Psoas muscle (tissue), 7 donors: ENCODE measurements at regions not wholly inside any gene's neighbourhood (a gene's known extent, or its start where the extent isn't known, plus 50 kb on each side); places are given as distances from the start of the nearest gene placed in this dataset.

ENCODE experiments used
- ATAC-seq, 4 donors: fragments of 200-7000 bp; cut with Tn5 transposase; one replicate each; pipeline ENCODE4 v1.9.1; 2020; ENCODE audit warnings: moderate library complexity in 3 of 4, mild to moderate bottlenecking in 2 of 4
- DNase-seq, 2 donors: peaks; one replicate each; pipeline ENCODE4 v3.0.0-alpha.2; 2020
- H3K27ac ChIP-seq: fragments of 200-600 bp; one replicate; pipeline ENCODE4 v1.8.0; 2022
- H3K27me3 ChIP-seq, 3 donors: fragments of 200-600 bp in 1 of 3; one replicate each; pipeline versions ENCODE4 v1.6.1 to v1.8.0; 2013 to 2022; ENCODE audit warnings: low read length in 2 of 3, mild to moderate bottlenecking in 2 of 3, moderate library complexity in 1 of 3; ENCODE audit not compliant: insufficient read depth in 3 of 3
- H3K36me3 ChIP-seq, 2 donors: fragments of 200-600 bp in 1 of 2; one replicate each; pipeline versions ENCODE4 v1.6.1 to v1.8.0; 2013 to 2022; ENCODE audit warnings: low read depth in 1 of 2, mild to moderate bottlenecking in 1 of 2, moderate library complexity in 1 of 2; ENCODE audit not compliant: insufficient read depth in 1 of 2
- H3K4me1 ChIP-seq: fragments of 200-600 bp; one replicate; pipeline ENCODE4 v1.8.0; 2022
- H3K4me3 ChIP-seq: fragments of 200-600 bp; one replicate; pipeline ENCODE4 v1.8.0; 2022; ENCODE audit warnings: mild to moderate bottlenecking
- H3K9me3 ChIP-seq: fragments of 200-600 bp; one replicate; pipeline ENCODE4 v1.8.0; 2022
- CTCF ChIP-seq: fragments of 200-600 bp; IDR thresholded peaks from one replicate; pipeline ENCODE4 v1.8.0; 2022; ENCODE audit warnings: antibody characterized with exemption
- WGBS, 3 donors: extraction: QIAGEN DNeasy Blood & Tissue Kit; methylation state at CpG; one replicate each; pipeline versions ENCODE4 v1.1.6 to v1.1.7; 2013; 5-methylcytosine and 5-hydroxymethylcytosine counted together
- intact Hi-C, 2 donors: fragments of 100-400 bp; cut with DNase I; formaldehyde crosslinking; loops; one replicate each; pipeline versions ENCODE4 v1.11.0 to v1.14.2; 2022
- donor health status: healthy with polysubstance abuse.
- donor health status: DM: no; HTN: no; CAD: no; lungs with moderate emphysema.
- donor health status: Bipolar disorder and iron deficiency.
- donor health status: healthy.
- donor health status: DM: yes; HTN: yes; CAD: no.
- donor health status: DM: no; HTN: no; CAD: no.
- donor health status: DM: yes; HTN: yes; CAD: no.

GRCh38 chr2:176984987-176985386, 227.6 kb upstream of the HNRNPA3 start:
- DNase-seq (no peak), ATAC-seq (no peak)
- Histone ChIP-seq H3K4me3 (no peak overlapping the region), H3K27me3 (peaks cover 0 to 8% (median 0%) of the 10 kb centered on the region in 3 donors), H3K4me1 (no peaks in the 10 kb centered on the region), H3K27ac (no peak overlapping the region), H3K36me3 (no peaks in the 10 kb centered on the region), H3K9me3 (no peaks in the 10 kb centered on the region)
- intact Hi-C loops, result no loop called here
- no peak for TF ChIP-seq CTCF
- 78 to 82% (median 81%) methylated on average over 4 of the region's 4 CpGs for WGBS, 3 donors

GRCh38 chr2:176985871-176986270, 226.7 kb upstream of the HNRNPA3 start:
- H3K27me3 ChIP-seq, result peaks cover 0 to 8% (median 0%) of the 10 kb centered on the region in 3 donors
- 73 to 84% (median 74%) methylated on average over 2 of the region's 2 CpGs for WGBS, 3 donors
- ATAC-seq (no peak), DNase-seq (no peak)
- TF ChIP-seq CTCF, result no peak
- H3K9me3 ChIP-seq, result no peaks in the 10 kb centered on the region
- H3K4me1 ChIP-seq, result no peaks in the 10 kb centered on the region
- no peaks in the 10 kb centered on the region for H3K36me3 ChIP-seq
- H3K27ac ChIP-seq, result no peak overlapping the region
- no peak overlapping the region for H3K4me3 ChIP-seq
- intact Hi-C loops, result no loop called here

GRCh38 chr2:176986487-176986886, 226.1 kb upstream of the HNRNPA3 start:
- H3K27me3 ChIP-seq, result peaks cover 0 to 8% (median 0%) of the 10 kb centered on the region in 3 donors
- H3K4me3 ChIP-seq, result no peak overlapping the region
- DNase-seq (no peak), ATAC-seq (no peak)
- H3K4me1 ChIP-seq, result no peaks in the 10 kb centered on the region
- no peak overlapping the region for H3K27ac ChIP-seq
- TF ChIP-seq CTCF, result no peak
- no peaks in the 10 kb centered on the region for H3K36me3 ChIP-seq
- no peaks in the 10 kb centered on the region for H3K9me3 ChIP-seq
- intact Hi-C loops, result no loop called here
- whole genome bisulfite sequencing, 3 donors, result 70 to 82% (median 74%) methylated on average over 5 of the region's 5 CpGs

GRCh38 chr2:176991411-176991810, 221.2 kb upstream of the HNRNPA3 start:
- WGBS, 3 donors, result 75 to 81% (median 75%) methylated on average over 1 of the region's 1 CpG
- no peak for TF ChIP-seq CTCF
- no peak overlapping the region for H3K27ac ChIP-seq

GRCh38 chr2:176997074-176997791, 215.4 kb upstream of the HNRNPA3 start:
- ATAC-seq (no peak), DNase-seq (no peak)
- H3K36me3 ChIP-seq, result no peaks in the 10 kb centered on the region
- 40 to 47% (median 46%) methylated on average over 5 of the region's 5 CpGs for WGBS, 3 donors
- intact Hi-C loops, result no loop called here
- no peak overlapping the region for H3K27ac ChIP-seq
- no peaks in the 10 kb centered on the region for H3K4me1 ChIP-seq
- H3K4me3 ChIP-seq, result no peak overlapping the region
- H3K9me3 ChIP-seq, result no peaks in the 10 kb centered on the region
- H3K27me3 ChIP-seq, result no peaks in the 10 kb centered on the region
- TF ChIP-seq CTCF, result no peak

More at GRCh38 chr2:176991411-176991810, 221.2 kb upstream of the HNRNPA3 start:
- intact Hi-C loops, result no loop called here
- H3K4me3 ChIP-seq, result no peak overlapping the region
- H3K9me3 ChIP-seq, result no peaks in the 10 kb centered on the region
- no peaks in the 10 kb centered on the region for H3K36me3 ChIP-seq
- peaks cover 0 to 2% (median 0%) of the 10 kb centered on the region in 3 donors for H3K27me3 ChIP-seq
- no peaks in the 10 kb centered on the region for H3K4me1 ChIP-seq
- no peak for DNase-seq
- ATAC-seq, result no peak
